DMS 273 treated with DMSO at 0.1 percent for 48 hours (cell line): ENCODE measurements at regions not wholly inside any gene's neighbourhood (a gene's known extent, or its start where the extent isn't known, plus 50 kb on each side); places are given as distances from the start of the nearest gene placed in this dataset.

Experiments
- DNase-seq: peaks from one replicate; lab custom pipeline; 2025; lab: John Stamatoyannopoulos, UW

DNA sequence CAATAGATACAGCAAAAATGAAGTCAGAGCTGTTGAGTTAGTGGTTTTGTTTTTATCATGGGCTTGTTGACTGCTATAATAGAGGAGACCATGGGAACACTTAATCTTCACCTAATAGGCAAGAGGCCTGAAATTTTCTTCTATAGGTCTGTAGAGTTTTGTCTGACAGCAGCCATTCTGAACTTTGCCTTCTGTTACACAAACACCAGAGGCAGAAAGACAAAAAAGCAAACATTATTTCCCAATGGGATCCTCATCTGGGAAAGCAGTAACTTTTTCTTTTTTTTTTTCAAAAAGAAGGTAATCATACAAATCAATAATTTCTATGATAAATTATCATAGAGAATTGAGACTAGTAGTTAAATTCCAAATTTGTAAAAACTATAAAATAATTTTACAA, 494.1 kb downstream of the TOX3 start:
- no peak for DNase-seq

DNA sequence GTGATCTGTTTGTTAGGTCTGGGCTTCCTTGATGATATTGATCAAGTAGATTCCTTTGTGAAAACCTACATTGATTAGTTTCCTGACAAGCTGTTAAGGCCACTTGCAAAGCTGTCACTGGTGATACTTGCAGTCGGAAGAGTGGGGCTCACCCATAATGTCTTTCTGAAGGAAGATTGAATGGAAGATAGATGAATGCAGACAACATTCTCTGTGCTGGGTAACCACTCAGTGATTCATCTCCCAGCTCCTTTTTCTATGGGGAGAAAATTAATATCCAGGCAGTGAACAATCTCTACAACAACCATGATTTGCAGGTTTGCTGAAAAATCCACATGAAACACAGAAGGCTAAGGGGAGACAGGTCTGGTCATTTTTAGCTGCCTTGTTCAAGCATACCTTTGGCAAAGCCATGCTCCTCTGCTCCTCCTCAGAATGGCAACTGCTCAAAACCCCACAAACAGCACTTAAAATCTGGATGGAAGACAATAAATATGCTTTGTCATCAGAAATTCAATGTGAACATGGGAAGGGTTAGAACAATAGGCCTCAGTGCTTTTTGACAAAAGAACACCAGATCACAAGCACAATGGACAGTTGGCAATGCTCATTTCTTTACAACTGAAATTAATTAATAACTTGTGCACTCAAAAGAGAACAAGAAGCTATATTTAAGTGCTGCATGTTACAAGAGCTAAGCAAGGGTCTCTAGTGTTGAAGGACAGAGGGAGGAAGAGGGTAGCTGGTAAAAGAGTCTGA, 495.4 kb downstream of the TOX3 start:
- no peak for DNase-seq

GRCh38 chr16:52050418-52050817, 496.5 kb downstream of the TOX3 start:
- DNase-seq, result no peak

DNA sequence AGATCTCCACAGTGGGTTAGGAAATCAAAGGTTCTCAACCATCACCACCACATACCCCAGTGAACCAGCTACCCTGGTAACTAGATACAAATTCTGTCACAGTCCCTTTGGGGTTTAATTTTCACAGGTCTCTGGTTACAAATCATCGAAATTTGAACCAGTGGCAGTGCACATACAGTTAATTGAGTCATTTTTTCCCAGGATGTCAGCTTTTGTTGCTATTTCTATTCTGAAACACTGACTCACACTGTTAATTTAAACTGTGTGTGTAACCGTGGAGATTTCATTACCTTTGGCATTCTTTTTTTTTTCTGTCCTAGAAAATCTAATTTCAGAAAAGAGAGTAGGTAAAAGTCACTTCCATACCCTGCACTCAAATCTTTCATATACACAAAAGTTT, 511.5 kb downstream of the TOX3 start:
- no peak for DNase-seq

DNA sequence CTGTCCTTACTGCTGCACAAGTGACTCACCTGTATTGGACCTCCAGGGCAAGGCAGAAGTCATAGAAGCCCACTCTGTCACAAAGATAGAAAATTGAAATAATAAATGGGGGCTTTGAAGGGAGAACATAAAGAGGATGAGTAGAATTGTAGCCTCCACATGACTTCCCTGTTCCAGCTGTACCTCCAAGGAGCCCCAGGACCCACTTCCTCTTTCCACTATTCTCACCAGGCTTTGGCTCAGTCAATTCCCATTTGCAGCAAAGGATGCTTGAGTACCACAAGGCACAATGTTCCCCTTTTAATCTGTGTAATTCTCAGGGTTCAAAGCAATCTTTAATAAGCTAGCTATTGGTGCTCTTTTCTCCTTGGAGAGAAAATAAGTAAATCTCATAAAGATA, 512.1 kb downstream of the TOX3 start:
- no peak for DNase-seq

- no peak for DNase-seq
These were observed 513.0 kb downstream of the TOX3 start for GRCh38 chr16:52033992-52034391.

DNA sequence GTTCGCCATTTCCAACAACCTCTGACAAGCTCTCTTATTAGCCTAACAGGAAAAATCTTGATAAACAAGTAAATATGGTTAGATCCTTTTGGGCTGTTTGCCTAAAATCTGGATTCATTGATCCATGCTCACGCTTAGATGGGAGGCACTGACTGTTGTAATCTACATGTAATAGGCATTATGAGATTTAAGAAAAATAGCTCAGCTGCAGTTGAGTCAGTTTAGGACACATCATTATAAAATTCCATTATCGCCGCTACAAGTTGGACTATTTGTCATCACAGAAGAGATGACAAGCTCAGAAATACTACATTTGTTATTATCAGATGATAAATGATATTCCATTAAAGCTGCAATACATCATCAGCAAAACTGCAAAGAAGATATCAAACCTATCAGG, 524.0 kb downstream of the TOX3 start:
- DNase-seq, result no peak

DNA sequence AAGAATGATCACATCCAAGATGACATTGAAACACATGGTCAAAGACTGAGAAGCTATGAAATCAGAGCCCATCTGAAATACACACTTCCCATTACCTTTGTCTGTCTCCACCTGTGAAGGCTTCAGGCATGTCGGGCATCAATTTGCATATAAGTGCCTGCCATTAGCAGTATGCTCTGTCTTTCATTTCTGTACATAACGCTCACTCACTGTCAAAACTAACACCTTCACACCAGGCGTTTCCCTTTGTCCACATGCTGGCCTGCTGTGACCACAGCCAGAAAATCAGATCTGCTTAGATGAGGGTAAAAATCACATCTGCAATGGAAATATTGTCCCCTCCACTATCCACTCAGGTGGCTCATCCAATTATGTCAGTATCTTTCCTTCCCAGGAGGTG, 524.8 kb downstream of the TOX3 start:
- DNase-seq, result no peak

- no peak for DNase-seq
These were observed 530.6 kb downstream of the TOX3 start for GRCh38 chr16:52016387-52016786.

DNA sequence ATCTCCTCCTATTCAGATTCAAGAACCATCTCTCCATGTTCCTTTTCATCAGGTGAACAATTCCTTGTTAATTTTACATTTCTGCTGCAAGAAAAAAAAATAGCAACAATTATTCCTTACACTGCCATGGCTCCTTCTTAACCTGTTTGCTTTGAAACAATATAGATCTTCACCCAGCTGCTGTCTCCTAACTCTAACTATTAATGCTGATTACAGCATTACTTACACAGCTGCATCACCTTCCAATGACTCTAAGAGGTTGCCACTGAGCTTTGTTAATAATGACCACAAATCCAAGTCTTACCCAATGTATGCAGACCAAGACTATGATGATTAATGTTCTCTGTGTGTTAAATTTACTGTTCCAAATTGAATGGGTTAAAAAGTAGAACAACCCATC, 541.4 kb downstream of the TOX3 start:
- no peak for DNase-seq

GRCh38 chr16:52004343-52004742, 542.6 kb downstream of the TOX3 start:
- no peak for DNase-seq

GRCh38 chr16:52002026-52002425, 544.9 kb downstream of the TOX3 start:
- no peak for DNase-seq

GRCh38 chr16:51996516-51996915, 550.4 kb downstream of the TOX3 start:
- peak; percentile 79 for DNase-seq

- peak; percentile 10 for DNase-seq
These were observed 552.3 kb downstream of the TOX3 start for GRCh38 chr16:51994597-51994996.

DNA sequence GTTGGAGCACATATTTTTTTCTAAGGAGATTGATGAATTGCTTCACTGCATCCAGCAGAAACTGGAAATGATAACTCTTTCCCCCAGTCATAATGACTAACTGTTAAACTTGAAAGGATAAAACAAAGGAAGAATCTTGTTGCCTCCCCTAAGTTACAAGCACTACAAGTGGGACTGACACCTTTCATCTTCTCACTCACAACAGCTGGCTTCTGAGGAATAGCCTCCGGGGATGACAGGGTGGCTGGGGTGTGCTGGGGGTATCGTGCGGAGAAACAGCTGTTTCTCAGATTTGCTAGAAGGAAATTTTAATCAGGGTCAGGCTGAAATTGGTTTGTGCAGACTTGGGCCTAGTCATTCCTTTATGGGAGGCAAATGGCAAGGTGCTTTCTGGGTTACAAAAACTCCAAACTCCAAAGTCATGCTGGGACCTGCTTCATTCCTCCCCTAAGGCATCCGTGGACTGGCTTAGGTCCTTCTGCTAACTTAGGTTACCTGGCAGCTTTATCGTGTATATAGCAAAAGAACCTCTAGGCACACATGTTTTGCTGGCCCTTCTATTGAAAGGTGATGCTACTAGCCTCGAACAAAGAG, 557.2 kb downstream of the TOX3 start:
- DNase-seq, result no peak

GRCh38 chr16:51988977-51989376, 558.0 kb downstream of the TOX3 start:
- DNase-seq, result no peak

- no peak for DNase-seq
These were observed 559.4 kb downstream of the TOX3 start for GRCh38 chr16:51987519-51987918.

- no peak for DNase-seq
These were observed 560.2 kb downstream of the TOX3 start for GRCh38 chr16:51986717-51987116.

- DNase-seq, result no peak
These were observed 560.6 kb downstream of the TOX3 start for GRCh38 chr16:51986301-51986700.

DNA sequence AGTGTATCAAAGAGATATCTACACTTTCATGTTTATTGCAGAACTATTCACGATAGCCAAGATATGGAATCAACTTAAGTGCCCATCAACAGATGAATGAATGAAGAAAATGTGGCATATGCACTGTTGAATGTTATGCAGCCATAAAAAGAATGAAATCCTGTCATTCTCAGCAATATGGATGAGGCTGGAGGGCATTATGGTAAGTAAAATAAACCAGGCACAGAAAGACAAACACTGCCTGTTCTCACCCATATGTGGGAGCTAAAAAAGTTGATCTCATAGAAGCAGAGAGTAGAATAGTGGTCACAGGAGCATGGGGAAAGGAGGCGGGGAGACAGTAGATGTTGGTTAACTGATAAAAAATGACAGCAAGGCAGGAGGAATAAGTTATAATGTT, 561.8 kb downstream of the TOX3 start:
- no peak for DNase-seq

DNA sequence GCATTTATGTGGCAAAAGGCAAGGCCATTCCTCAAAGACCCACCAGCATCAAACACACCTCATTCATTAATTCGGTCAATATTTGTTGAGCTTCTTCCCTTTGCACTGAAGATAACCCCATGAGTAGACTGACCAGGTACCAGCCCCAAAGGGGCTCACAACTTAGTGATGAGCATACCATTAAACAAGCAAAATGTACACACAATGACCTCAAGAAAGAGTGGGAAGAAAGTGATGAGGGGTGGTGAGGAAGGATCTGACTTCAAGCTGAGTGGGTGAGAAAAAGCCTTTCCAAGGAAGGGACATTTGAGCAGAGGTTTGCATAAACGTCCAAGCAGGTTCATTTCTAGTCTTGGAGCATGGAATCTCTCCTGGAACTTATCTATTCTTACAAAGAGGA, 562.5 kb downstream of the TOX3 start:
- DNase-seq, result no peak

DNA sequence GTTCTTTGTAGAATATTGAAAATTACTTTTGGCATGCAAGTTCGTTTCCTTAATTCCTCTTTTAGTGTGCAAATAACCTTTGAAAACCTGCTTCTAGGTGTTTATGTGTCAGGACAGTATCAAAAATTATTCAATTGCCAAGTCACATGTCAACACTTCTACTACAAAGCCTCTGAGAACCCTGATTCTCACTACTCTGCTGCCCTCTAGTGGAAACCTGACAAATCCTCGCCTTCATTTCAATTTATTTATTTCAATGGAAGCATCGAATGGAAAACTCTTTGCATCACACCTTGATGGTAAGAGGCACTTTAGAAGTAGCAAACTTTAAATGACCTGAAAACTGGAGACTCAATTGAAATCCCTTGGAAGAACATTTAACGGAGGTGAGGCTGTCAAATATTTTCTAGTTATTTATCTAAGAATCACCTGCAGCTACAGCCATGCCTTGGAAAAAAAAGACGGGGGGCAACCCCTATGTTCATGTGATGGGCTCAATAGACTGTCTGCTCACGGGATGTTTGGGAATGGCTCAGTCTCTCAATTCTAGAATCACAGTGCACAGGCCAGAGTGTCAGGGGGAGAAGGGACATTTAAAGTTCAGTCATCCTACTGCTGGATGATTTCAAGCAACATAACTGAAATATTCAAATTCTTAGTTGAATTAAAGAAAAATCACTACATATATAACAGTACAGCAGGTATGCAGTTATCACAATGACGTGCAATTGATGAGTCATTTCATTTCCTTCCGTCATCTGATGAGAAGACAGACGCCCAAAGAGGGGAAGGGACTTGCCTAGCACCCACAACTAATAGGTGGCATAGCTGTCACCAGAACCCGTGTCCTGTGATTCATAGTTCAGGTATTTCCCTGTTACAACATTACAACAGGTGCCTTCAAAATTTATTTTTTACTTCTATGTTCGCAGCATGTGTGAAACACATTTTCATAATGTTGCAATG, 563.9 kb downstream of the TOX3 start:
- peak; percentile 56 for DNase-seq

DNA sequence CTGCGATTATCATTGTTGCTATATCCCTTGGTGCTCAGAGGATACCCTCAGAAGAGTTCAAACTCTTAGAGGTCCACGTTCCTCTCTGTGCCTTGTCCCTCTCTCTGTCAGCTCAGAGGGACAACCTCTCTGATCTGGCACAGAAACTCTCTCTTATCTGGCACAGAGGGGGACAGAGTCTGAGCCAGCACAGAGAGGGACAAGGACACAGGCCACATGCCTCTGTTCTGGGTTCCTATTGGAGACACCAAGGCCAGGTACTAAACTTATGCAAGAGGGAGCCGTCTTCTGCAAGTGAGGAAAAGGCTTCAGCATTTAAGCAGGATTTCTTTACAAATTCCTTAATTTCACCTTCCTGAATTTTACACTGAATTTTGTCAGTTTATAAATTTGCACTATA, 565.2 kb downstream of the TOX3 start:
- DNase-seq, result no peak
